A673 (cell line): ENCODE measurements at regions not wholly inside any gene's neighbourhood (a gene's known extent, or its start where the extent isn't known, plus 50 kb on each side); places are given as distances from the start of the nearest gene placed in this dataset.

Experiments
- BruUV-seq: library from RNA; stranded (reverse); fragments of 400-500 nt; replicated peaks from 2 replicates; lab custom pipeline; 2021; lab: Mats Ljungman, UMichigan
- CTCF ChIA-PET: fragments of 300-600 bp; sonication (Branson Sonifier 250); formaldehyde crosslinking; loops from one replicate; lab custom pipeline; 2022; ENCODE audit warnings: antibody characterized with exemption; lab: Charles Lee
- POLR2A ChIA-PET: fragments of 300-600 bp; sonication (Branson Sonifier 250); formaldehyde crosslinking; loops from one replicate; lab custom pipeline; 2022; ENCODE audit warnings: antibody characterized with exemption; ENCODE audit not compliant: low non-redundant PET; lab: Charles Lee
- DNase-seq: peaks from one replicate; pipeline ENCODE4 v3.0.0-alpha.2; 2015; ENCODE audit warnings: low spot score
- H3K27ac ChIP-seq: fragments of 200-600 bp; sonication (generic); 2 replicates; pipeline ENCODE4 v1.5.1; 2016; ENCODE audit warnings: mixed run types, low read depth, mild to moderate bottlenecking, mixed read lengths, antibody characterized with exemption, low read length; ENCODE audit not compliant: poor library complexity, severe bottlenecking
- H3K27me3 ChIP-seq: fragments of 200-600 bp; sonication (generic); replicated peaks from 2 replicates; pipeline ENCODE4 v1.6.1; 2017; ENCODE audit warnings: mixed run types, low read depth, mild to moderate bottlenecking, mixed read lengths, antibody characterized with exemption, low read length; ENCODE audit not compliant: insufficient read depth, poor library complexity
- H3K36me3 ChIP-seq: fragments of 200-600 bp; sonication (generic); 2 replicates; pipeline ENCODE4 v1.6.1; 2016; ENCODE audit warnings: mixed run types, mild to moderate bottlenecking, mixed read lengths, antibody characterized with exemption, low read length; ENCODE audit not compliant: insufficient read depth, poor library complexity, severe bottlenecking
- H3K4me1 ChIP-seq: fragments of 200-600 bp; sonication (generic); 2 replicates; pipeline ENCODE4 v1.6.1; 2017; ENCODE audit warnings: mixed run types, mild to moderate bottlenecking, mixed read lengths, antibody characterized with exemption, low read length; ENCODE audit not compliant: insufficient read depth, poor library complexity, severe bottlenecking
- H3K4me3 ChIP-seq: fragments of 200-600 bp; sonication (generic); 2 replicates; pipeline ENCODE4 v1.5.1; 2016; ENCODE audit warnings: low read depth, mixed run types, mild to moderate bottlenecking, mixed read lengths, low read length; ENCODE audit not compliant: poor library complexity, severe bottlenecking
- H3K9me3 ChIP-seq: fragments of 200-600 bp; sonication (generic); 2 replicates; pipeline ENCODE4 v1.6.1; 2016; ENCODE audit warnings: mixed run types, low read depth, mild to moderate bottlenecking, mixed read lengths, antibody characterized with exemption, low read length; ENCODE audit not compliant: poor library complexity, severe bottlenecking
- EZH2 ChIP-seq: fragments of 200-600 bp; sonication (generic); IDR thresholded peaks from 2 replicates; pipeline ENCODE4 v1.6.1; 2017; ENCODE audit warnings: borderline replicate concordance, low read depth, mild to moderate bottlenecking, mixed read lengths, antibody characterized with exemption, low read length; ENCODE audit not compliant: poor library complexity, severe bottlenecking
- intact Hi-C: fragments of 100-400 bp; cut with micrococcal nuclease; formaldehyde crosslinking; loops from one replicate; pipeline ENCODE4 v1.10.0; 2022; ENCODE audit not compliant: unreplicated experiment
- TF ChIP-seq, protein P1 (sequence below): fragments of 300-800, 200-600 bp; sonication (generic); conservative IDR thresholded peaks from 2 replicates; pipeline ENCODE4 v1.5.1; 2017; ENCODE audit warnings: low read depth, mild to moderate bottlenecking, antibody characterized with exemption, low read length, moderate library complexity, mixed read lengths

GRCh38 chr18:41530970-41531369 is 424.1 kb upstream of the PIK3C3 start:
- no peaks in the 10 kb centered on the region for H3K27me3 ChIP-seq
- no TSS peak for BruUV-seq
- POLR2A ChIA-PET, result no interaction called here
- CTCF ChIA-PET, result no interaction called here
- no peak overlapping the region for H3K4me3 ChIP-seq
- no peak overlapping the region for H3K27ac ChIP-seq
- TF ChIP-seq EZH2, result no peak
- TF ChIP-seq, protein P1, sequence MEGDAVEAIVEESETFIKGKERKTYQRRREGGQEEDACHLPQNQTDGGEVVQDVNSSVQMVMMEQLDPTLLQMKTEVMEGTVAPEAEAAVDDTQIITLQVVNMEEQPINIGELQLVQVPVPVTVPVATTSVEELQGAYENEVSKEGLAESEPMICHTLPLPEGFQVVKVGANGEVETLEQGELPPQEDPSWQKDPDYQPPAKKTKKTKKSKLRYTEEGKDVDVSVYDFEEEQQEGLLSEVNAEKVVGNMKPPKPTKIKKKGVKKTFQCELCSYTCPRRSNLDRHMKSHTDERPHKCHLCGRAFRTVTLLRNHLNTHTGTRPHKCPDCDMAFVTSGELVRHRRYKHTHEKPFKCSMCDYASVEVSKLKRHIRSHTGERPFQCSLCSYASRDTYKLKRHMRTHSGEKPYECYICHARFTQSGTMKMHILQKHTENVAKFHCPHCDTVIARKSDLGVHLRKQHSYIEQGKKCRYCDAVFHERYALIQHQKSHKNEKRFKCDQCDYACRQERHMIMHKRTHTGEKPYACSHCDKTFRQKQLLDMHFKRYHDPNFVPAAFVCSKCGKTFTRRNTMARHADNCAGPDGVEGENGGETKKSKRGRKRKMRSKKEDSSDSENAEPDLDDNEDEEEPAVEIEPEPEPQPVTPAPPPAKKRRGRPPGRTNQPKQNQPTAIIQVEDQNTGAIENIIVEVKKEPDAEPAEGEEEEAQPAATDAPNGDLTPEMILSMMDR, result no peak
- no peaks in the 10 kb centered on the region for H3K4me1 ChIP-seq
- no peaks in the 10 kb centered on the region for H3K36me3 ChIP-seq
- intact Hi-C loops, result no loop called here
- no peaks in the 10 kb centered on the region for H3K9me3 ChIP-seq
- DNase-seq, result no peak

DNA sequence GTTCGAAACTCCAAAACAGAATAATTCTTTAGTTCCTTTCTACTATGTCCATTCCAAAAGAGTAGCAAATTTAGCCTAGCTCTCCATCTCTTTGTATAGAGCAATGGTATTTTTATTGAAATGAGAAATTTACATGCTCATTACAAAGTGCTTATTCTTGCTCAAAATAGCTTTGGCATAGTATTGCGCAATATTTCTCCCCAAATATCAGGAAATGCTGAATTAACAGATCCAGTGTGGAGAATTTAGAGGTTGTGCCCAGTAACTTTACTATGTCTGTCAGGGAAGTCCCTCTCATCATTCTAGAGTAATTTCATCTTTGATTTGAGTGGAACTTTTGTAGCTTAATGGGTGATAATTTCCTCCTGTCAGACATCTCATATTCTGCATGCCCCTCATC is 425.9 kb upstream of the PIK3C3 start:
- intact Hi-C loops, result no loop called here
- POLR2A ChIA-PET, result no interaction called here
- CTCF ChIA-PET, result no interaction called here
- no peaks in the 10 kb centered on the region for H3K27me3 ChIP-seq
- no peaks in the 10 kb centered on the region for H3K9me3 ChIP-seq
- no peaks in the 10 kb centered on the region for H3K4me1 ChIP-seq
- no peak overlapping the region for H3K4me3 ChIP-seq
- TF ChIP-seq, protein P1, result no peak
- no peak for TF ChIP-seq EZH2
- H3K27ac ChIP-seq, result no peak overlapping the region
- no TSS peak for BruUV-seq
- H3K36me3 ChIP-seq, result no peaks in the 10 kb centered on the region
- peak; percentile 2 for DNase-seq

DNA sequence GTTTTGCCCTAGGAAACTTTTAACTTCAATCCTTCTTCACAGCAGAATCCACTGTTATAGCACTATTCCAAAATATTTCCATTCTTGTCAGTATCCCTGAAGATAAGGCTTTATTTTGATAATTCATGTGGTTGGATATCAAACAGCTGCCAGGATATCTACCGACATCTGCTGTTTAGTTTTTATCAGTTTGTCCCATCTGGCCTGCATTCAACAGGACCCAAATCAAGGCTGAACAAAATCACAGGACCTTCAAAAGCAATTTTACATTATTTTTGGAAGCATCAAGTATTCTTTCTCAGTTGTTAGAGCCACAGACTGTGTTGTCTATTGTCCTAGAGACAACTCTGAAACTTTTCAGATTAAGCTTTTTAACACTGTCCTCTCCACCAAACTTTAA is 429.0 kb upstream of the PIK3C3 start:
- H3K4me1 ChIP-seq, result no peaks in the 10 kb centered on the region
- ChIA-PET CTCF (no interaction called here), POLR2A (no interaction called here)
- TF ChIP-seq EZH2, result no peak
- TF ChIP-seq, protein P1, result no peak
- no peak overlapping the region for H3K4me3 ChIP-seq
- H3K27me3 ChIP-seq, result no peaks in the 10 kb centered on the region
- intact Hi-C loops, result no loop called here
- no peaks in the 10 kb centered on the region for H3K36me3 ChIP-seq
- no peak for DNase-seq
- no TSS peak for BruUV-seq
- H3K27ac ChIP-seq, result no peak overlapping the region
- H3K9me3 ChIP-seq, result no peaks in the 10 kb centered on the region
